IMR-90 (cell line): ENCODE measurements at regions not wholly inside any gene's neighbourhood (a gene's known extent, or its start where the extent isn't known, plus 50 kb on each side); places are given as distances from the start of the nearest gene placed in this dataset.

Experiments used
- ATAC-seq: fragments of 200-7000 bp; cut with Tn5 transposase; 2 replicates; pipeline ENCODE4 v1.9.1; 2020; ENCODE audit warnings: low read depth, mild to moderate bottlenecking, moderate library complexity
- BruUV-seq: library from RNA; stranded (reverse); fragments of 400-500 nt; replicated peaks from 2 replicates; lab custom pipeline; 2021; lab: Mats Ljungman, UMichigan
- CTCF ChIA-PET: fragments of 300-600 bp; formaldehyde crosslinking; extraction: SDS; loops from one replicate; lab custom pipeline; 2021; ENCODE audit warnings: antibody characterized with exemption; lab: Yijun Ruan, JAX
- POLR2A ChIA-PET: fragments of 300-600 bp; sonication (Branson Sonifier 250); formaldehyde crosslinking; loops from one replicate; lab custom pipeline; 2022; ENCODE audit warnings: antibody characterized with exemption; ENCODE audit not compliant: unreplicated experiment; lab: Charles Lee
- DNase-seq: peaks from one replicate; pipeline ENCODE4 v3.0.0; 2013
- H2AFZ ChIP-seq: replicated peaks from 2 replicates; pipeline ENCODE3; 2013; ENCODE audit warnings: low read length, mild to moderate bottlenecking; ENCODE audit not compliant: poor library complexity
- H2AK5ac ChIP-seq: 2 replicates; pipeline ENCODE4 v1.6.1; 2013; ENCODE audit warnings: low read depth, low read length, inconsistent platforms
- H2AK9ac ChIP-seq: replicated peaks from 2 replicates; pipeline ENCODE3; 2013; ENCODE audit warnings: mild to moderate bottlenecking, low read depth, low read length, moderate library complexity; ENCODE audit not compliant: poor library complexity
- H2BK120ac ChIP-seq: 2 replicates; pipeline ENCODE4 v1.6.1; 2013; ENCODE audit warnings: low read depth, low read length, inconsistent platforms
- H2BK15ac ChIP-seq: 3 replicates; pipeline ENCODE4 v1.6.1; 2013; ENCODE audit warnings: low read depth, low read length, inconsistent platforms
- H2BK20ac ChIP-seq: 2 replicates; pipeline ENCODE4 v1.6.1; 2013; ENCODE audit warnings: low read depth, mild to moderate bottlenecking, inconsistent platforms, low read length, moderate library complexity
- H2BK5ac ChIP-seq: 2 replicates; pipeline ENCODE4 v1.6.1; 2013; ENCODE audit warnings: mild to moderate bottlenecking, low read depth, low read length, inconsistent platforms; ENCODE audit not compliant: poor library complexity, severe bottlenecking
- H3K14ac ChIP-seq: replicated peaks from 2 replicates; pipeline ENCODE4 v1.6.1; 2013; ENCODE audit warnings: low read depth, low read length, inconsistent platforms
- H3K18ac ChIP-seq: 2 replicates; pipeline ENCODE4 v1.6.1; 2013; ENCODE audit warnings: low read depth, low read length, control low read depth
- H3K23ac ChIP-seq: 2 replicates; pipeline ENCODE4 v1.6.1; 2013; ENCODE audit warnings: low read depth, low read length, inconsistent platforms
- H3K27ac ChIP-seq: 2 replicates; pipeline ENCODE4 v1.5.1; 2013; ENCODE audit warnings: mild to moderate bottlenecking, control low read depth, low read length; ENCODE audit not compliant: insufficient read depth
- H3K27me3 ChIP-seq: 2 replicates; pipeline ENCODE4 v1.6.1; 2013; ENCODE audit warnings: low read length; ENCODE audit not compliant: control insufficient read depth, insufficient read depth
- H3K36me3 ChIP-seq: 2 replicates; pipeline ENCODE4 v1.6.1; 2013; ENCODE audit warnings: low read length, mixed read lengths; ENCODE audit not compliant: control insufficient read depth, insufficient read depth
- H3K4ac ChIP-seq: 2 replicates; pipeline ENCODE4 v1.6.1; 2013; ENCODE audit warnings: low read depth, low read length, inconsistent platforms
- H3K4me1 ChIP-seq: 2 replicates; pipeline ENCODE4 v1.6.1; 2013; ENCODE audit warnings: low read length, mixed read lengths; ENCODE audit not compliant: control insufficient read depth, insufficient read depth
- H3K4me2 ChIP-seq: 2 replicates; pipeline ENCODE4 v1.6.1; 2013; ENCODE audit warnings: low read depth, mild to moderate bottlenecking, control low read depth, low read length, moderate library complexity
- H3K4me3 ChIP-seq: 2 replicates; pipeline ENCODE4 v1.5.1; 2013; ENCODE audit warnings: low read depth, mild to moderate bottlenecking, control low read depth, low read length, moderate library complexity; ENCODE audit not compliant: insufficient read depth
- H3K56ac ChIP-seq: 2 replicates; pipeline ENCODE4 v1.6.1; 2013; ENCODE audit warnings: low read length, inconsistent platforms; ENCODE audit not compliant: insufficient read depth; ENCODE audit errors: extremely low read depth
- H3K79me1 ChIP-seq, 2 experiments: 2 replicates each; pipeline ENCODE4 v1.6.1; 2013; ENCODE audit warnings: low read length in 2 of 2, inconsistent platforms in 1 of 2, low read depth in 1 of 2
- H3K9ac ChIP-seq: 2 replicates; pipeline ENCODE4 v1.6.1; 2013; ENCODE audit warnings: low read depth, low read length, control low read depth
- H3K9me1 ChIP-seq: 2 replicates; pipeline ENCODE4 v1.6.1; 2013; ENCODE audit warnings: low read length, inconsistent platforms; ENCODE audit not compliant: insufficient read depth
- H3K9me3 ChIP-seq: 2 replicates; pipeline ENCODE4 v1.6.1; 2013; ENCODE audit warnings: low read length; ENCODE audit not compliant: control insufficient read depth, insufficient read depth
- H4K20me1 ChIP-seq: 2 replicates; pipeline ENCODE4 v1.6.1; 2013; ENCODE audit warnings: low read length, inconsistent platforms; ENCODE audit not compliant: insufficient read depth
- H4K5ac ChIP-seq: 2 replicates; pipeline ENCODE4 v1.6.1; 2013; ENCODE audit warnings: mild to moderate bottlenecking, low read depth, low read length, control low read depth
- H4K8ac ChIP-seq, 2 experiments: 2 replicates each; pipeline ENCODE4 v1.6.1; 2013; ENCODE audit warnings: low read depth in 2 of 2, low read length in 2 of 2, control low read depth in 1 of 2, inconsistent platforms in 1 of 2
- H4K91ac ChIP-seq: 2 replicates; pipeline ENCODE4 v1.6.1; 2013; ENCODE audit warnings: low read depth, low read length, inconsistent platforms; ENCODE audit not compliant: insufficient read depth
- CTCF ChIP-seq: conservative IDR thresholded peaks from 2 replicates; pipeline ENCODE4 v1.5.1; 2012; ENCODE audit warnings: mild to moderate bottlenecking, low read depth, low read length, improper control_type of control experiment
- NFE2L2 ChIP-seq: fragments of 150-350 bp; IDR thresholded peaks from 2 replicates; pipeline ENCODE4 v1.6.1; 2016; ENCODE audit warnings: low read depth, mild to moderate bottlenecking, low read length
- RAD21 ChIP-seq: IDR thresholded peaks from 2 replicates; pipeline ENCODE4 v1.6.1; 2012; ENCODE audit warnings: low read length, improper control_type of control experiment
- RCOR1 ChIP-seq: IDR thresholded peaks from 2 replicates; pipeline ENCODE4 v1.6.1; 2012; ENCODE audit warnings: mild to moderate bottlenecking, low read length, improper control_type of control experiment; ENCODE audit not compliant: insufficient replicate concordance
- RFX5 ChIP-seq: IDR thresholded peaks from 2 replicates; pipeline ENCODE4 v1.8.0; 2012; ENCODE audit warnings: low read depth, mild to moderate bottlenecking, low read length, moderate library complexity
- WGBS, 2 experiments: methylation state at CpG; one replicate each; pipeline versions ENCODE4 v1.1.5 to v1.1.7; 2013; ENCODE audit warnings: missing lambda C conversion rate in 2 of 2; ENCODE audit not compliant: insufficient read length in 1 of 2; ENCODE audit errors: extremely low coverage in 2 of 2; 5-methylcytosine and 5-hydroxymethylcytosine counted together
- dilution Hi-C: fragments of 300-500 bp; cut with HindIII; formaldehyde crosslinking; loops from one replicate; pipeline ENCODE4 v1.14.3; 2018; ENCODE audit warnings: low sequenced_read_pairs; ENCODE audit not compliant: unreplicated experiment
- in situ Hi-C: fragments of 300-500 bp; cut with MboI; formaldehyde crosslinking; loops from 3 replicates; pipeline ENCODE4 v1.14.3; 2019; ENCODE audit warnings: low sequenced_read_pairs, inconsistent platforms, mixed read lengths
- intact Hi-C: fragments of 100-400 bp; cut with micrococcal nuclease; formaldehyde crosslinking; loops from 2 replicates; pipeline ENCODE4 v1.10.0; 2022

DNA sequence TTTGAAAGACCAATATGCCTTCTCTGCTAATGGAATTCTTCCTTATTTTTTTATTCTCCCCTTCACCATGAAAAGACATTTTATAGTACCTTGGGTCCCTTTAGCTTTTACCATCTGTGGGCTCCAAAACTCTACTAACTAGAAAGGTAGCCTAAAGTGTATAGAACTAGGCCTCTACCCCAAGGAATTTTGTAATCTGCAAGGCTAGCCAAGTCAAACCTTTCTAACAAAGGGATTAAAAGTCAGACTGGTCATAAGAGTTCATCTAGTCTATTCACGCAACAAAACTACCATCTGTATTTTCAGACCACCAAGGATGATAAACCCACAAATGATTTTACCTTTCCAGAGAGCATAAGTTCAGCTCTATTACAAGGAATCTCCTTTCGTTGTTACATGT lies 189.5 kb upstream of the DCAF8L1 start:
- no CpG with 5 or more reads among the region's 2 CpGs for WGBS, 2 experiments
- intact Hi-C loops = no loop called here
- H3K79me1 ChIP-seq = no peaks in the 10 kb centered on the region

More for the DNA sequence above, 189.5 kb upstream of the DCAF8L1 start:
- POLR2A ChIA-PET = no interaction called here
- Histone ChIP-seq H3K18ac (no peak overlapping the region), H3K36me3 (no peaks in the 10 kb centered on the region), H3K9ac (no peak overlapping the region), H3K4me1 (no peaks in the 10 kb centered on the region), H4K91ac (no peak overlapping the region), H3K23ac (no peak overlapping the region), H3K4ac (no peak overlapping the region), H2AFZ (no peak overlapping the region), H3K9me3 (no peaks in the 10 kb centered on the region), H3K4me2 (no peak overlapping the region), H3K27me3 (no peaks in the 10 kb centered on the region), H3K27ac (no peak overlapping the region), H4K8ac (no peak overlapping the region), H3K4me3 (no peak overlapping the region), H2BK120ac (no peak overlapping the region), H2AK5ac (no peak overlapping the region), H4K20me1 (no peaks in the 10 kb centered on the region), H3K14ac (no peak overlapping the region), H2BK5ac (no peak overlapping the region), H2AK9ac (no peak overlapping the region), H4K5ac (no peak overlapping the region), H3K9me1 (no peaks in the 10 kb centered on the region), H2BK20ac (no peak overlapping the region), H3K56ac (no peak overlapping the region), H2BK15ac (no peak overlapping the region)
- DNase-seq = no peak
- dilution Hi-C loops = no loop called here
- no TSS peak for BruUV-seq
- CTCF ChIA-PET = no interaction called here
- in situ Hi-C loops = no loop called here
- ATAC-seq = no peak
- no peak for TF ChIP-seq RFX5
- TF ChIP-seq RCOR1 = no peak
- TF ChIP-seq NFE2L2 = no peak
- no peak for TF ChIP-seq RAD21
- TF ChIP-seq CTCF = no peak
